NCI-H2196 (cell line): ENCODE measurements at regions not wholly inside any gene's neighbourhood (a gene's known extent, or its start where the extent isn't known, plus 50 kb on each side); places are given as distances from the start of the nearest gene placed in this dataset.
"Not testable (repeated sequence)": the region's sequence is repeated elsewhere in the genome, so short reads cannot be mapped to it uniquely, and the experiment has no call there.

Experiments used
- DNase-seq: peaks from one replicate; lab custom pipeline; 2025; ENCODE audit not compliant: unreplicated experiment; lab: John Stamatoyannopoulos, UW

- no peak for DNase-seq
These were observed 149.3 kb upstream of the RBPJ start for GRCh38 chr4:26171501-26171900.

GRCh38 chr4:26171941-26172340, 148.9 kb upstream of the RBPJ start:
- no peak for DNase-seq

GRCh38 chr4:26173619-26174018, 147.2 kb upstream of the RBPJ start:
- no peak for DNase-seq

GRCh38 chr4:26174027-26174426, 146.8 kb upstream of the RBPJ start:
- no peak for DNase-seq

- DNase-seq = no peak
These were observed 145.6 kb upstream of the RBPJ start for GRCh38 chr4:26175006-26175786.

- DNase-seq = no peak
These were observed 144.8 kb upstream of the RBPJ start for GRCh38 chr4:26175905-26176470.

GRCh38 chr4:26176598-26177149, 144.1 kb upstream of the RBPJ start:
- no peak for DNase-seq

- DNase-seq = no peak
These were observed 142.0 kb upstream of the RBPJ start for GRCh38 chr4:26178854-26179253.

- DNase-seq = no peak
These were observed 141.5 kb upstream of the RBPJ start for GRCh38 chr4:26179316-26179760.

GRCh38 chr4:26181616-26182015, 139.2 kb upstream of the RBPJ start:
- DNase-seq = no peak

GRCh38 chr4:26183017-26183416, 137.8 kb upstream of the RBPJ start:
- no peak for DNase-seq

- no peak for DNase-seq
These were observed 135.4 kb upstream of the RBPJ start for GRCh38 chr4:26185436-26185835.

- DNase-seq = no peak
These were observed 129.5 kb upstream of the RBPJ start for GRCh38 chr4:26191353-26191752.

GRCh38 chr4:26192899-26193869, 127.6 kb upstream of the RBPJ start:
- DNase-seq = no peak

GRCh38 chr4:26194764-26195163, 126.0 kb upstream of the RBPJ start:
- no peak for DNase-seq

GRCh38 chr4:26196567-26196966, 124.2 kb upstream of the RBPJ start:
- DNase-seq = no peak

- no peak for DNase-seq
These were observed 123.6 kb upstream of the RBPJ start for GRCh38 chr4:26197018-26197779.

- DNase-seq = not testable (repeated sequence)
These were observed 121.9 kb upstream of the RBPJ start for GRCh38 chr4:26198931-26199330.

GRCh38 chr4:26199596-26199995, 121.2 kb upstream of the RBPJ start:
- DNase-seq = no peak

- no peak for DNase-seq
These were observed 119.7 kb upstream of the RBPJ start for GRCh38 chr4:26201120-26201519.
